HEK293T (cell line): ENCODE measurements at regions not wholly inside any gene's neighbourhood (a gene's known extent, or its start where the extent isn't known, plus 50 kb on each side); places are given as distances from the start of the nearest gene placed in this dataset.

Experiments
- FOXM1 ChIP-seq: fragments of 450-650 bp; IDR thresholded peaks from 2 replicates; pipeline ENCODE4 v1.6.1; 2017; ENCODE audit warnings: mild to moderate bottlenecking, borderline replicate concordance
- L3MBTL2 ChIP-seq: fragments of 450-650 bp; conservative IDR thresholded peaks from 2 replicates; pipeline ENCODE4 v1.6.1; 2016; ENCODE audit warnings: mild to moderate bottlenecking
- SUZ12 ChIP-seq: fragments of 450-650 bp; IDR thresholded peaks from 2 replicates; pipeline ENCODE4 v1.6.1; 2016; ENCODE audit warnings: mild to moderate bottlenecking
- ZNF384 ChIP-seq: fragments of 450-650 bp; IDR thresholded peaks from 2 replicates; pipeline ENCODE4 v1.6.1; 2016

DNA sequence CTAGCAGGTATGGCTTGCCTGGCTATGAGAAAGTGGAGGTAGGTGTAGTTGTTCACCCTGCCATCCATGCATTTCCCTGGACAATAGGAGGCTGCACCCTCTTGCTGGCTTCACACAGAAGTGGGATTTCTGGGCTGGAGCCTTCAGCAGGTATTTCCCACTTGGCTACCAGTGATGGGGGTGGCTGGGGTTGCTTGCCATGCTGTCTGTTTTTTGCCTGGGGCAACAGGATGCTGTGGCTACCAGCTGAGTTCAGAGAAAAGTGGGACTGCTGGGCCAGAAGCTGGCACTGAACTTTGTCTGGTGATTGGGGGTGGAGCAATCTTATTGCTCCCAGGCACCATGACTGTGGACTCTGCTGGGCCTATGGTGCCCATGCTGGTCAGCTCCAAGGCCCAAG is 299.6 kb downstream of the FAM170A start:
- TF ChIP-seq L3MBTL2 (no peak), SUZ12 (no peak), FOXM1 (no peak), ZNF384 (no peak)
